ENCODE measurements at regions not wholly inside any gene's neighbourhood (a gene's known extent, or its start where the extent isn't known, plus 50 kb on each side); places are given as distances from the start of the nearest gene placed in this dataset.

GRCh38 chr2:6446938-6447608, 418.6 kb downstream of the CMPK2 start:
- TF ChIP-seq CTCF (IDR thresholded peaks at IDR 0.05) (no peak), EZH2 (IDR thresholded peaks at IDR 0.05) (no peak), EZH2phosphoT487 (IDR thresholded peaks at IDR 0.05) (no peak)

All from neural progenitor cell (in vitro differentiated cells).